ENCODE measurements at regions not wholly inside any gene's neighbourhood (a gene's known extent, or its start where the extent isn't known, plus 50 kb on each side); places are given as distances from the start of the nearest gene placed in this dataset.
A peak's percentile ranks its signal among the peaks of the same experiment; 100 is the strongest.
"Not testable (repeated sequence)": the region's sequence is repeated elsewhere in the genome, so short reads cannot be mapped to it uniquely, and the experiment has no call there.

GRCh38 chr6:116982401-116982800 is 105.4 kb downstream of the RFX6 start:
- no peak overlapping the region for H3K4me3 ChIP-seq

GRCh38 chr6:116983375-116983774 is 106.3 kb downstream of the RFX6 start:
- H3K27me3 ChIP-seq, result no peaks in the 10 kb centered on the region
- no peak overlapping the region for H3K9ac ChIP-seq
- H3K4me2 ChIP-seq, result no peak overlapping the region
- H3K36me3 ChIP-seq, result no peaks in the 10 kb centered on the region
- no peak for TF ChIP-seq Cebpa-rat (IDR thresholded peaks at IDR 0.05)
- peaks cover 6 to 18% (median 10%) of the 10 kb centered on the region in 11 experiments; a peak in 21 of 22 replicates for H3K9me3 ChIP-seq (replicated peaks in 1 of 11)
- no peak overlapping the region for H3K4me3 ChIP-seq
- H3K27ac ChIP-seq, result no peak overlapping the region
- H4K20me1 ChIP-seq, result no peaks in the 10 kb centered on the region
- no peaks in the 10 kb centered on the region for H3K4me1 ChIP-seq

More at GRCh38 chr6:116982401-116982800, 105.4 kb downstream of the RFX6 start:
- Histone ChIP-seq H3K4me1 (no peaks in the 10 kb centered on the region), H3K27me3 (no peaks in the 10 kb centered on the region), H3K27ac (no peak overlapping the region), H3K36me3 (no peaks in the 10 kb centered on the region), H3K9ac (no peak overlapping the region), H3K4me2 (no peak overlapping the region), H4K20me1 (no peaks in the 10 kb centered on the region), H3K9me3 (replicated peaks in 1 of 11) (peaks cover 6 to 18% (median 10%) of the 10 kb centered on the region in 11 experiments; a peak in 21 of 22 replicates)
- TF ChIP-seq Cebpa-rat (IDR thresholded peaks at IDR 0.05), result no peak

GRCh38 chr6:116986819-116987218 is 109.8 kb downstream of the RFX6 start:
- Histone ChIP-seq H3K27ac (no peak overlapping the region), H3K4me1 (no peaks in the 10 kb centered on the region), H3K9me3 (replicated peaks in 1 of 11) (peaks cover 6 to 18% (median 10%) of the 10 kb centered on the region in 11 experiments; a peak in 21 of 22 replicates), H3K36me3 (no peaks in the 10 kb centered on the region), H3K27me3 (no peaks in the 10 kb centered on the region), H4K20me1 (no peaks in the 10 kb centered on the region), H3K9ac (no peak overlapping the region), H3K4me2 (no peak overlapping the region), H3K4me3 (no peak overlapping the region)
- no peak for TF ChIP-seq Cebpa-rat (IDR thresholded peaks at IDR 0.05)

GRCh38 chr6:116990679-116991078 is 113.6 kb downstream of the RFX6 start:
- H3K27ac ChIP-seq, result no peak overlapping the region
- no peaks in the 10 kb centered on the region for H3K9me3 ChIP-seq (replicated peaks in 1 of 11)
- H4K20me1 ChIP-seq, result no peaks in the 10 kb centered on the region
- no peaks in the 10 kb centered on the region for H3K36me3 ChIP-seq
- H3K27me3 ChIP-seq, result no peaks in the 10 kb centered on the region
- H3K9ac ChIP-seq, result no peak overlapping the region
- H3K4me1 ChIP-seq, result no peaks in the 10 kb centered on the region
- TF ChIP-seq Cebpa-rat (IDR thresholded peaks at IDR 0.05), result no peak
- no peak overlapping the region for H3K4me2 ChIP-seq
- H3K4me3 ChIP-seq, result no peak overlapping the region

- no peak overlapping the region for H3K4me2 ChIP-seq
- no peaks in the 10 kb centered on the region for H3K27me3 ChIP-seq
- TF ChIP-seq Cebpa-rat (IDR thresholded peaks at IDR 0.05), result no peak
- no peaks in the 10 kb centered on the region for H3K4me1 ChIP-seq
- no peak overlapping the region for H3K4me3 ChIP-seq
- no peak overlapping the region for H3K9ac ChIP-seq
- no peaks in the 10 kb centered on the region for H4K20me1 ChIP-seq
- no peak overlapping the region for H3K27ac ChIP-seq
- H3K9me3 ChIP-seq (replicated peaks in 1 of 11), result no peaks in the 10 kb centered on the region
- no peaks in the 10 kb centered on the region for H3K36me3 ChIP-seq
These were observed 115.5 kb downstream of the RFX6 start for GRCh38 chr6:116992546-116992945.

GRCh38 chr6:116994447-116994846 is 117.4 kb downstream of the RFX6 start:
- H3K4me2 ChIP-seq, result no peak overlapping the region
- H3K9me3 ChIP-seq (replicated peaks in 1 of 11), result no peaks in the 10 kb centered on the region
- no peak overlapping the region for H3K4me3 ChIP-seq
- no peaks in the 10 kb centered on the region for H4K20me1 ChIP-seq
- TF ChIP-seq Cebpa-rat (IDR thresholded peaks at IDR 0.05), result no peak
- H3K27me3 ChIP-seq, result no peaks in the 10 kb centered on the region
- H3K27ac ChIP-seq, result no peak overlapping the region
- H3K36me3 ChIP-seq, result no peaks in the 10 kb centered on the region
- no peaks in the 10 kb centered on the region for H3K4me1 ChIP-seq
- H3K9ac ChIP-seq, result no peak overlapping the region

- H3K36me3 ChIP-seq, result no peaks in the 10 kb centered on the region
- no peak overlapping the region for H3K4me3 ChIP-seq
These were observed 119.8 kb downstream of the RFX6 start for GRCh38 chr6:116996842-116997241.

GRCh38 chr6:116997496-116997895 is 120.5 kb downstream of the RFX6 start:
- H3K36me3 ChIP-seq, result no peaks in the 10 kb centered on the region
- H3K27me3 ChIP-seq, result no peaks in the 10 kb centered on the region

More at GRCh38 chr6:116996842-116997241, 119.8 kb downstream of the RFX6 start:
- Histone ChIP-seq H3K9ac (no peak overlapping the region), H3K27me3 (no peaks in the 10 kb centered on the region), H3K9me3 (replicated peaks in 1 of 11) (no peaks in the 10 kb centered on the region), H3K4me1 (no peaks in the 10 kb centered on the region), H4K20me1 (no peaks in the 10 kb centered on the region), H3K4me2 (no peak overlapping the region), H3K27ac (no peak overlapping the region)
- TF ChIP-seq Cebpa-rat (IDR thresholded peaks at IDR 0.05), result no peak

GRCh38 chr6:117007659-117008058 is 130.6 kb downstream of the RFX6 start:
- no peak overlapping the region for H3K27ac ChIP-seq
- H3K4me2 ChIP-seq, result no peak overlapping the region
- H3K4me1 ChIP-seq, result peaks cover 0 to 13% (median 11%) of the 10 kb centered on the region in 10 experiments; a peak in 14 of 20 replicates
- no peaks in the 10 kb centered on the region for H3K9me3 ChIP-seq (replicated peaks in 1 of 11)
- no peaks in the 10 kb centered on the region for H4K20me1 ChIP-seq
- TF ChIP-seq Cebpa-rat (IDR thresholded peaks at IDR 0.05), result no peak
- no peaks in the 10 kb centered on the region for H3K27me3 ChIP-seq
- H3K9ac ChIP-seq, result no peak overlapping the region
- H3K4me3 ChIP-seq, result no peak overlapping the region
- H3K36me3 ChIP-seq, result no peaks in the 10 kb centered on the region

More at GRCh38 chr6:116997496-116997895, 120.5 kb downstream of the RFX6 start:
- no peaks in the 10 kb centered on the region for H4K20me1 ChIP-seq
- H3K4me2 ChIP-seq, result no peak overlapping the region
- H3K9me3 ChIP-seq (replicated peaks in 1 of 11), result no peaks in the 10 kb centered on the region
- no peak overlapping the region for H3K27ac ChIP-seq
- no peak overlapping the region for H3K9ac ChIP-seq
- H3K4me3 ChIP-seq, result no peak overlapping the region
- H3K4me1 ChIP-seq, result no peaks in the 10 kb centered on the region
- TF ChIP-seq Cebpa-rat (IDR thresholded peaks at IDR 0.05), result no peak

GRCh38 chr6:117008618-117009017 is 131.6 kb downstream of the RFX6 start:
- no peaks in the 10 kb centered on the region for H3K27me3 ChIP-seq
- H3K4me1 ChIP-seq, result peaks cover 0 to 13% (median 11%) of the 10 kb centered on the region in 10 experiments; a peak in 14 of 20 replicates
- no peak overlapping the region for H3K4me3 ChIP-seq
- TF ChIP-seq Cebpa-rat (IDR thresholded peaks at IDR 0.05), result no peak
- no peak overlapping the region for H3K27ac ChIP-seq
- peak overlapping the region in 10 of 11 experiments; percentile 4 to 60 (median 36); a peak in 16 of 22 replicates for H3K4me2 ChIP-seq
- no peaks in the 10 kb centered on the region for H4K20me1 ChIP-seq
- H3K36me3 ChIP-seq, result no peaks in the 10 kb centered on the region
- H3K9me3 ChIP-seq (replicated peaks in 1 of 11), result no peaks in the 10 kb centered on the region
- no peak overlapping the region for H3K9ac ChIP-seq

GRCh38 chr6:117014641-117015473 is 137.8 kb downstream of the RFX6 start:
- not testable (repeated sequence) for H3K27me3 ChIP-seq; H3K9me3 ChIP-seq (replicated peaks in 1 of 11); H3K9ac ChIP-seq; H3K4me3 ChIP-seq; H3K27ac ChIP-seq; H3K4me1 ChIP-seq; H4K20me1 ChIP-seq; H3K36me3 ChIP-seq; H3K4me2 ChIP-seq

- not testable (repeated sequence) for H4K20me1 ChIP-seq; H3K9ac ChIP-seq; H3K27ac ChIP-seq; H3K9me3 ChIP-seq (replicated peaks in 1 of 11); H3K27me3 ChIP-seq; H3K4me2 ChIP-seq; H3K36me3 ChIP-seq; H3K4me3 ChIP-seq; H3K4me1 ChIP-seq
These were observed 138.4 kb downstream of the RFX6 start for GRCh38 chr6:117015474-117015804.
